ENCODE measurements at regions not wholly inside any gene's neighbourhood (a gene's known extent, or its start where the extent isn't known, plus 50 kb on each side); places are given as distances from the start of the nearest gene placed in this dataset.
"Not testable (repeated sequence)": the region's sequence is repeated elsewhere in the genome, so short reads cannot be mapped to it uniquely, and the experiment has no call there.

GRCh38 chr10:81570878-81571794 lies 303.9 kb upstream of the NRG3 start:
- no peak for ATAC-seq (replicated peaks; ENCODE audit: extremely low read depth, poor library complexity, severe bottlenecking)
- H3K4me1 Mint-ChIP-seq, result no peaks in the 10 kb centered on the region
- H3K27ac Mint-ChIP-seq (ENCODE audit: low read depth), result no peak overlapping the region
- H3K27me3 Mint-ChIP-seq, result no peaks in the 10 kb centered on the region
- H3K9me3 Mint-ChIP-seq, result peaks cover 7% of the 10 kb centered on the region
- DNase-seq (ENCODE audit: low spot score in 2 of 2), result no peak
- H3K36me3 Mint-ChIP-seq (ENCODE audit: insufficient read depth), result no peaks in the 10 kb centered on the region
- no peak overlapping the region for H3K4me3 Mint-ChIP-seq

DNA sequence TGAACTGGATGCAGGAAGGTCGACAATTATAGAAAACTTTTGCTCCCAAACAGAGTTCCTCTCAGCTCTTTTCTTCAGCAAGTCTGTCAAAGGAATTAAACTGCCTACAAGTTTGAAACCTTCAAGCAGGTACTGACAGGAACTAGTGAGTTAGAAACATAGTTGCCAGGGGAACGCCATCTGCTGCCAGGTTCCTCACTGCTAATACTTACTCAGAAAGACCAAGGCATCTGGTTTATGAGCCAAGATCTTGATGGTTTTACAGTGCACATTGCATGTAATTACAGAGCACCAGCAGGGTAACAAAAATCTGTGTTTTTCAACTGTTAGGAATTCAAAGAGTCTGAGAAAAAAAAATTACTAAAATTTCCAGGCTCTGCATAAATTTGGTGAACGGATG lies 300.0 kb upstream of the NRG3 start:
- no peak overlapping the region for H3K27ac Mint-ChIP-seq (ENCODE audit: low read depth)
- ATAC-seq (replicated peaks; ENCODE audit: extremely low read depth, poor library complexity, severe bottlenecking) (no peak), DNase-seq (ENCODE audit: low spot score in 2 of 2) (no peak)
- H3K4me1 Mint-ChIP-seq, result no peaks in the 10 kb centered on the region
- H3K36me3 Mint-ChIP-seq (ENCODE audit: insufficient read depth), result no peaks in the 10 kb centered on the region
- no peaks in the 10 kb centered on the region for H3K9me3 Mint-ChIP-seq
- H3K4me3 Mint-ChIP-seq, result no peak overlapping the region
- H3K27me3 Mint-ChIP-seq, result no peaks in the 10 kb centered on the region

- Mint-ChIP-seq H3K9me3 (no peaks in the 10 kb centered on the region), H3K27me3 (no peaks in the 10 kb centered on the region), H3K4me3 (no peak overlapping the region), H3K36me3 (ENCODE audit: insufficient read depth) (no peaks in the 10 kb centered on the region), H3K27ac (ENCODE audit: low read depth) (no peak overlapping the region), H3K4me1 (no peaks in the 10 kb centered on the region)
- ATAC-seq (replicated peaks; ENCODE audit: extremely low read depth, poor library complexity, severe bottlenecking) (no peak), DNase-seq (ENCODE audit: low spot score in 2 of 2) (no peak)
Observed at GRCh38 chr10:81576336-81576735, 298.7 kb upstream of the NRG3 start.

DNA sequence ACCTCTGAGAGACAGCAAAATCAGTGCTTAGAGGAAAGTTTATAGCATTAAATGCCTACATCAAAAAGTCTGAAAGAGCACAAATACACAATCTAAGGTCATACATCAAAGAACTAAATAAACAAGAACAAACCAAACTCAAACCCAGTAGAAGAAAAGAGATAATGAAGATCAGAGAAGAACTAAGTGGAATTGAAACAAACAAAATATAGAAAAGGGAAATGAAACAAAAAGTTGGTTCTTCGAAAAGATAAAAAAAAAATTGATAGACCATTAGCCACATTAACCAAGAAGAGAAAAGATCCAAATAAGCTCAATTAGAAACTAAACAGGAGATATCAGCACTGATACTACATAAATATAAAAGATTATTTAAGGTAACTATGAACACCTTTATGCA lies 280.0 kb upstream of the NRG3 start:
- ATAC-seq (replicated peaks; ENCODE audit: extremely low read depth, poor library complexity, severe bottlenecking) (no peak), DNase-seq (ENCODE audit: low spot score in 2 of 2) (no peak)
- Mint-ChIP-seq H3K4me1 (no peaks in the 10 kb centered on the region), H3K36me3 (ENCODE audit: insufficient read depth) (peaks cover 2% of the 10 kb centered on the region), H3K4me3 (no peak overlapping the region), H3K27me3 (no peaks in the 10 kb centered on the region), H3K9me3 (peaks cover 46% of the 10 kb centered on the region), H3K27ac (ENCODE audit: low read depth) (no peak overlapping the region)

GRCh38 chr10:81600185-81600584 lies 274.8 kb upstream of the NRG3 start:
- no peaks in the 10 kb centered on the region for H3K27me3 Mint-ChIP-seq
- H3K4me1 Mint-ChIP-seq, result no peaks in the 10 kb centered on the region
- H3K4me3 Mint-ChIP-seq, result no peak overlapping the region
- H3K36me3 Mint-ChIP-seq (ENCODE audit: insufficient read depth), result peaks cover 4% of the 10 kb centered on the region
- H3K27ac Mint-ChIP-seq (ENCODE audit: low read depth), result no peak overlapping the region
- DNase-seq (ENCODE audit: low spot score in 2 of 2) (no peak), ATAC-seq (replicated peaks; ENCODE audit: extremely low read depth, poor library complexity, severe bottlenecking) (no peak)
- peaks cover 47% of the 10 kb centered on the region for H3K9me3 Mint-ChIP-seq

DNA sequence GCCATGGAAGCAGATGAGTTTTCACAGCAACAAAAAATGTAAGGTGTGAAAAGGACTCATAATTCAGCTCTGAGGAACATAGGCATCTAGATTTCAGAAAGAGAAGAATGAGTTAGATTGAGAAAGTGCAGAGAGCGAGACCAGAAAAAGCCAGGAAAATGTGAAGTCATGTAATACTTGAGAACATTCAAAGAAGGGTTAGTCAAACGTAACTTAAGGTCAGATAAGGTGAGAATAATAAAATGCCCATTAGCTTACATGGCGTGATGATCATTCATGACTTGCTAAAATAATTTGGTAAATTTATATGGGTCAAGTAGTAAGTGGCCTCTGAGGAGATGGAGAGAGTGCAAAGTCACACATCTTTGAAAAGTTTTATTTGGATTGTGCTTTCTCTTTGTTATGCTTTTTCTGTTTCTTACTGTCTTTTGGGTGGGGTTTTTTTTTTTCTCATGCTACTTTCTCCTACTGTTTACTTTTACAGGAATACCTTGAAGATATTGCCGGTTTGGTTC lies 271.8 kb upstream of the NRG3 start:
- no peak for DNase-seq (ENCODE audit: low spot score in 2 of 2)
- ATAC-seq (replicated peaks; ENCODE audit: extremely low read depth, poor library complexity, severe bottlenecking), result no peak
- no peak overlapping the region for H3K27ac Mint-ChIP-seq (ENCODE audit: low read depth)
- H3K4me1 Mint-ChIP-seq, result no peaks in the 10 kb centered on the region
- H3K27me3 Mint-ChIP-seq, result no peaks in the 10 kb centered on the region
- H3K36me3 Mint-ChIP-seq (ENCODE audit: insufficient read depth), result peaks cover 4% of the 10 kb centered on the region
- peaks cover 30% of the 10 kb centered on the region for H3K9me3 Mint-ChIP-seq
- no peak overlapping the region for H3K4me3 Mint-ChIP-seq

DNA sequence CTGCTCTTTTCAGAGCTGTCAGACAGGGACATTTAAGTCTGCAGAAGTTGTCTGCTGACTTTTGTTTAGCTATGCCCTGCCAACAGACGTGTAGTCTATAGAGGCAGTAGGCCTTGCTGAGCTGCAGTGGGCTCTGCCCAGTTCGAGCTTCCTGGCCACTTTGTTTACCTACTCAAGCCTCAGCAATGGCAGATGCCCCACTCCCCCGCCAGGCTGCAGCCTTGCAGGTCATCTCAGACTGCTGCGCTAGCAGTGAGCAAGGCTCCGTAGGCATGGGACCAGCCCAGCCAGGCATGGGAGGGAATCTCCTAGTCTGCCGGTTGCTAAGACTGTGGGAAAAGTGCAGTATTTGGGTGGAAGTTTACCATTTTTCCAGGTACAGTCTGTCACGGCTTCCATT lies 230.5 kb upstream of the NRG3 start:
- H3K9me3 Mint-ChIP-seq, result peaks cover 15% of the 10 kb centered on the region
- not testable (repeated sequence) for H3K4me3 Mint-ChIP-seq; H3K27me3 Mint-ChIP-seq; H3K27ac Mint-ChIP-seq (ENCODE audit: low read depth); ATAC-seq (replicated peaks; ENCODE audit: extremely low read depth, poor library complexity, severe bottlenecking); DNase-seq (ENCODE audit: low spot score in 2 of 2); H3K36me3 Mint-ChIP-seq (ENCODE audit: insufficient read depth); H3K4me1 Mint-ChIP-seq

DNA sequence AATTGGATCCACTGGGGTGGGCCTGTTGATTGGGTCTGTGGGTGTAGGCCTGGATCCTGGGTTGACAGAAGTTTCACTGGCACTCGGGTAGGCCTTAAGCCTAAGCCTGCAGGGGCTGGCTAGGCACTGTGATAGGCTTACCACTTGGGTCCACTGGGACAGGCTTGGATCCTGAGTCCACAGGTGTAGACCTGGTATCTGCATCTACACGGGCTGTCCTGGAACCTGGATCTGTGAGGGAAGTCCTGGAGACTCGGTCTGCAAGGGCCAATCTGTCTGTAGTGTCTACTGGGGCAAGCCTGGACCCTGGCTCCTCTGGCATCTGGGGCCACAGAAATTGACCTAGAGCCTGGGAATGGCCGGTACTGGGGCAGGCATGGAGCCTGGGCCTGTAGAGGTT lies 219.0 kb upstream of the NRG3 start:
- Mint-ChIP-seq H3K27me3 (no peaks in the 10 kb centered on the region), H3K4me3 (no peak overlapping the region), H3K36me3 (ENCODE audit: insufficient read depth) (peaks cover 3% of the 10 kb centered on the region), H3K9me3 (peaks cover 28% of the 10 kb centered on the region), H3K4me1 (no peaks in the 10 kb centered on the region), H3K27ac (ENCODE audit: low read depth) (no peak overlapping the region)
- ATAC-seq (replicated peaks; ENCODE audit: extremely low read depth, poor library complexity, severe bottlenecking), result no peak
- DNase-seq (ENCODE audit: low spot score in 2 of 2), result no peak

GRCh38 chr10:81662837-81663236 lies 212.2 kb upstream of the NRG3 start:
- peaks cover 33% of the 10 kb centered on the region for H3K9me3 Mint-ChIP-seq
- DNase-seq (ENCODE audit: low spot score in 2 of 2) (no peak), ATAC-seq (replicated peaks; ENCODE audit: extremely low read depth, poor library complexity, severe bottlenecking) (no peak)
- peaks cover 2% of the 10 kb centered on the region for H3K36me3 Mint-ChIP-seq (ENCODE audit: insufficient read depth)
- H3K27ac Mint-ChIP-seq (ENCODE audit: low read depth), result no peak overlapping the region
- no peaks in the 10 kb centered on the region for H3K27me3 Mint-ChIP-seq
- H3K4me1 Mint-ChIP-seq, result no peaks in the 10 kb centered on the region
- H3K4me3 Mint-ChIP-seq, result no peak overlapping the region

GRCh38 chr10:81664800-81665199 lies 210.2 kb upstream of the NRG3 start:
- not testable (repeated sequence) for ATAC-seq (replicated peaks; ENCODE audit: extremely low read depth, poor library complexity, severe bottlenecking); H3K4me3 Mint-ChIP-seq; DNase-seq (ENCODE audit: low spot score in 2 of 2); H3K4me1 Mint-ChIP-seq; H3K27me3 Mint-ChIP-seq; H3K36me3 Mint-ChIP-seq (ENCODE audit: insufficient read depth); H3K27ac Mint-ChIP-seq (ENCODE audit: low read depth)
- H3K9me3 Mint-ChIP-seq, result peaks cover 24% of the 10 kb centered on the region

DNA sequence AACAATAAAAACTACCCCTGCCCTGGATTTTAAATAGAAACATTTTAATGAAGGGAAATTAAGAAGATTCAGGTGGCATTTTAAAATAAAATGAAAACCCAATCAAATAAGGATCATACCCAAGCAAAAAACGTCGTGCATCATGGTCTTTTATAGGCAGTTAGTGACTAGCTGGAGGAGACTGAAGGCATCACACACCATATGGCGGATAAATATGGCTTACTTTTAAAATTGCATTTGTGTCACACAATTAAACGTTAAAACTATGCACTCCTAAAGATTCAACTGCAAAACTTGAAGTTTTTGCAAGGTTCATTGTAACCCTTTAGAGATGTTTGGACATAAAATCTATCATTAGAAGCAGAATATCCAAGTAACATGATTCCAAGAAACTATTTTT lies 200.1 kb upstream of the NRG3 start:
- no peak overlapping the region for H3K4me3 Mint-ChIP-seq
- H3K36me3 Mint-ChIP-seq (ENCODE audit: insufficient read depth), result no peaks in the 10 kb centered on the region
- H3K27me3 Mint-ChIP-seq, result no peaks in the 10 kb centered on the region
- H3K27ac Mint-ChIP-seq (ENCODE audit: low read depth), result no peak overlapping the region
- no peak for DNase-seq (ENCODE audit: low spot score in 2 of 2)
- no peaks in the 10 kb centered on the region for H3K4me1 Mint-ChIP-seq
- ATAC-seq (replicated peaks; ENCODE audit: extremely low read depth, poor library complexity, severe bottlenecking), result no peak
- peaks cover 20% of the 10 kb centered on the region for H3K9me3 Mint-ChIP-seq

- H3K27me3 Mint-ChIP-seq, result no peaks in the 10 kb centered on the region
- peaks cover 10% of the 10 kb centered on the region for H3K9me3 Mint-ChIP-seq
- H3K4me1 Mint-ChIP-seq, result no peaks in the 10 kb centered on the region
- DNase-seq (ENCODE audit: low spot score in 2 of 2) (no peak), ATAC-seq (replicated peaks; ENCODE audit: extremely low read depth, poor library complexity, severe bottlenecking) (no peak)
- no peaks in the 10 kb centered on the region for H3K36me3 Mint-ChIP-seq (ENCODE audit: insufficient read depth)
- H3K27ac Mint-ChIP-seq (ENCODE audit: low read depth), result no peak overlapping the region
- H3K4me3 Mint-ChIP-seq, result no peak overlapping the region
Observed at GRCh38 chr10:81679291-81679690, 195.7 kb upstream of the NRG3 start.

- no peak overlapping the region for H3K4me3 Mint-ChIP-seq
- no peak for DNase-seq (ENCODE audit: low spot score in 2 of 2)
- H3K4me1 Mint-ChIP-seq, result no peaks in the 10 kb centered on the region
- no peaks in the 10 kb centered on the region for H3K27me3 Mint-ChIP-seq
- no peak overlapping the region for H3K27ac Mint-ChIP-seq (ENCODE audit: low read depth)
- peaks cover 13% of the 10 kb centered on the region for H3K9me3 Mint-ChIP-seq
- H3K36me3 Mint-ChIP-seq (ENCODE audit: insufficient read depth), result no peaks in the 10 kb centered on the region
- ATAC-seq (replicated peaks; ENCODE audit: extremely low read depth, poor library complexity, severe bottlenecking), result no peak
Observed at GRCh38 chr10:81680359-81680758, 194.6 kb upstream of the NRG3 start.

All from central memory CD8-positive, alpha-beta T cell (primary cell).